Right renal pelvis (tissue), 4 donors: ENCODE measurements at regions not wholly inside any gene's neighbourhood (a gene's known extent, or its start where the extent isn't known, plus 50 kb on each side); places are given as distances from the start of the nearest gene placed in this dataset.

Source experiments
- DNase-seq, 4 donors: peaks; one replicate each; pipeline ENCODE4 v3.0.0-alpha.2; 2013; ENCODE audit warnings: low read depth in 4 of 4, low spot score in 3 of 4, missing footprints in 1 of 4

DNA sequence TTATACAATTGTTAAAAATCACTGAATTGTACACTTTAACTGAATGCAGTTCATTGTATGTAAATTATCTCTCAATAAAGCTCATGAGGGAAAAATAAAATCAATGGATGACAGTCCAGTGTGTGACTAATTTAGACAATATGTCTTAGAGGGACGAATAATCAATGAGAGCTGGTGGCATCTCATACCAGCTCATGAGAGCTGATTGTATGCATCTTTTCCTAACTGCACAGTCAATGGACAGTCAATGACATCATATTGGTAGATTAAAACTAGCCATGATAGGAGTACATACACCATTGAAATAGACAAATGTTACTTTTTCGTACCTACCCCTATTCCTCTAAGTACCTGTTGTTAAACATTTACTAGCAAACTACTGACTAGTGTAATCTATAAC is 946.1 kb downstream of the SQOR start:
- no peak for DNase-seq

DNA sequence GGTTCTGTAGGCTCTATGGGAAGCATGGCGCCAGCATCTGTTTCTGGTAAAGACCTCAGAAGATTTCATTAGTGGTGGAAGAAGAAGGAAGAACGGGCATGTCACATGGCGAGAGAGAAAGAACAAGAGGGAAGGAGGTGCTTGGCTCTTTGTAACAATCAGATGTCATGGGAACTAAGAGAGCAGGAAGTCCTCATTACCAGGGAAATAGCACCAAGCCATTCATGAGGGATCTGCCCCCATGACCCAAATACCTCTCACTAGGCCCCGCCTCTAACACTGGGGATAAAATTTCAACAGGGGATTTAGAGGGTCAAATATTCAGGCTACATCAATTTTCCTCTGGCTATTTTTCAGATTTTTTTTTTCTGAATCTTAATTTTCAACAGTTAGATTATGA is 954.3 kb downstream of the SQOR start:
- DNase-seq: no peak

DNA sequence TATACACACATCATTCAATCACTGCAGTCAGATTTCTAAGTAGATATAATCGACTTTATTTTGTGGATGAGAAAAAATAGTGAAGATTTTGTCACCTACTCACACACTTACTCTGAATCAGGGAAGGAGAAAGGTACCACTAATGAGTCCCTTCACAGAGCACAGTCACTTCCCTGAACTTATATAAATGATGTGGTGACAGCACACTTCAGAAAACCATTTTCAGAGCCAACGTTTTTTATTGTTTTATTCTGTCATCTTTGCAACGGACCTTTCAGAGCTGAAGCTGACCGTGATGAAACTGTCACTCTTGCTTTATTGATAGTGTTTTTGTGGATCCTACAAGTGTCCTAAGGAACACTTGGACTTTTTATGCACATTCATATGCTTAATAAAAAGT is 956.6 kb downstream of the SQOR start:
- no peak for DNase-seq

DNA sequence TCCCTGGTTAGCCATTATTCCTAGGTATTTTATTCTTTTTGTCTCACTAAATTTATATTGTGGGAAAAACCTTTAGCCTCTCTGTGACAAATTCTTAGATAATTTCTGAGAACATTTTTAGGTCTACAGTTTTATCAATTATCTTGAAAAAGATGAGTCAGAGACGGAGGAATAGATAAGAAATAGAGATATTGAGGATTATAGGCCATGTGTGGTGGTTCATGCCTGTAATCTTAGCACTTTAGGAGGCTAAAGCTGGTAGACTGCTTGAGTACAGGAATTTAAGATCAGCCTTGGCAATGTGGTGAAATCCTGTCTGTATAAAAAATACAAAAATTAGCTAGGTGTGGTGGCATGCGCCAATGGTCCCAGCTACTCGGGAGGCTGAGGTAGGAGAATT is 960.2 kb downstream of the SQOR start:
- no peak for DNase-seq

DNA sequence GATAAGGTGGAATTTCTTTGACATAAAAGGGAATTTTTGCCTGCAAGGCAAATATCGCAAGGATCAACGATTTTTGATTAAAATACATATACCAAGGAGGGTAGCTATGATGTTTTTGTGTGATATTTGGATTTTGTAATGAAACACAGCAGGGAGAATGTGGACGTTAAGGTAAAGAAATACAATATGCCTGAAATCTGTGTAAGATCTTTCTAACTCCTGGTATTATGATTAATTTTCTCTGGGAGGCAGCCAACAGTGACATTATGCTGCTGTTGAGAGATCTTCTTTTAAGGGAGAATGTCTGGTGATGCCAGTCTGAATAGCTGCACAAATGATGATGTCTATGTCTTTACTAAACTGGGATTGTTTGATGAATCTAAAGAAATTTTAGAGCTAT is 972.2 kb downstream of the SQOR start:
- DNase-seq: no peak

DNA sequence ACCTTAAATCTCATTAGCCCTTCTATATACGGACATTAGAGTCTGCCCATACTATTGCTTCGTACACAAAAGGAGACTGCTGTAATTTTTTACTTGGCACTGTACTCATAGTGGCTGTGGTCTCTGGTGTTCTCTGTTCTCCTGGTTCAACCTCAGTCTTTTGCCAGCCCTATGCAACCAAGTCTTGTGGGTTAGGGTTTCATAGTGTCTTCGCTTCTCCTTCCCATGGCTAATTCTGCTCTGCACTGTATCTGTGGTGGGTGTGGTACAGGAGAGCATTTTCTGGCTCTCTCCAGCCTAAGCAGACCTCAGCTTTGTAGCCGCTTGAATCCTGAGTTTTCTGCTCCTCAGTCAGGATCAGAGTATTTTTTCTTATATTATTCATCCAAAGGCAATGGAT is 981.2 kb downstream of the SQOR start:
- no peak for DNase-seq

DNA sequence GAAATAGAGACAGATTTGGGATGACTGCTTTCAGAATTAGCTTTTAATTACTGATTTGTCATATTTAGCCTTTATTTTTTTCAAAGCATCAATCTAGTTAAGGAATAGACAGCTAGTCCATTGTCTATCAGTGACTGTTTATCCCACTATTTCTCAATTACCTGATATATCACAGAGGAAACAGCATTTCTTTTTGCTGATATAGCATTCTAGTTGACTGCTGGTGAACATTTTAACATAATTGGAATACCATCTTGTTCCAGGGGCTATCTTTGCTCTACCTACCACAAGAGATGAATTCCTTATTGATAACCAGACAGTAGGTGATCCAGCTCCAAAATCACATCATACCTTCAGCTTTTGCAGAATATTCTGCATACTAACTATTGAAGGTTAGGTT is 982.7 kb downstream of the SQOR start:
- DNase-seq: no peak

DNA sequence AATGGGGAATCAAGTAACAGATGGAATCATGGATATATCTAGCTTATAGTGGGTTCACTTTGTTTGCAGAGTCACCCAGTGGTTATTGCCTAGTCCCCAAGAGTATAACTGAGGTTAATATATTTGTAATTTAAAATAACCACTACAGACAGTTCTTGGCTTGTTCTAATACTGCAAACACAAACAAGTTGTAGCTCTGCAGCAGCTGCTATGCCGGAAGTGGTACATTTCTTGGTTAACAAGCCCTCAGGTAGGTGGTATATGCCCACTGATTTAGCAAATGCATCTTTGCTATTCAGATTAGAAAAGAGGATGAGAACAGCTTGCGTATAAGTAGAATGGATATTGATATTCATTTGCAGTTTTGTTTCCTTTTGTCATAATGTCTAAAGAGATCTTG is 984.2 kb downstream of the SQOR start:
- no peak for DNase-seq

DNA sequence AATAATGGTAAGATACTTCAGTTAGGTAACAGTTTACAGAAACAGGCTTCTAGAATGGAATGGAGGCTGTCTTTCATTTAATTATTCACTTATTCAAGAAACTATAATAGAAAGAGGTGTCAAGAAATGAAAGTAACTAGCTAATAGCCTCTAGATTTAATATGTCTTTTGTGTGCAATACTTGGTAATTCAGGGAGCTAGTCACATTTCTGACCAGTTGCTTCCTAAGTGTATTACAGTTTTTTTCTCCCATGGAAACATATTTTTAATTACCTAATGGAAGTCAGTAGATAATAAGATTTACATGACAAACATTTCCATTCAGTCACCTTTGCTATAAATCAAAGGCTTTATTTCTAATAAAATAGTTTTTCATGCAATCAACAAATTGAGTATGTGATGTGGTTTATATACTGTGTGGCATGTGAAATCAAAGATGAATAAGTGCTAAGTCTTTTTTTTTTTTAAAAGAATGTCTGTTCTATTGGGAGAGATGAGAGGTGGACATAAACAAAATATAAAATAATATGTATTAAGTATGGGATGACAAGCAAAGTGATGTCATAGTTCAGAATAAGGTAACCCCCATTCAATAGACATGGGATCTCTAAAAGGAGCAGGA is 985.7 kb downstream of the SQOR start:
- no peak for DNase-seq

DNA sequence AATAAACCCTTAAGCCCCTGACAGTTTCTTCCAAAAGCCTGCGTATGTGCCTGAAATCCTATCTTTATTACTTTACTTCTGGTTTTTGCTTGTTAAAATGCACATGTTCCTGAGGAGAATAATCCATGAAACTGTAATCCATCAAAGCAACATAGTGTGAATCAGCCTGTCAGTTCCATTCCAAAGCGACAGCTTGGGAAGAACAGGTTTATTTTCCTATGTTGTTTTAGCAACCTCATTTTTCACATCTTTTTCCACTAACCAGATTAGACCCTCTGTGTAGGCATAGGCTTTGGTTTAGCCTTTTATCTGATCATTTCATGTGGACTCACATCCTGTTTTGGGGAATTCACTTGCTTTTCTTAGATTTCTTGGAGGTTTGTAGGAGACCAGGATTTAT is 988.0 kb downstream of the SQOR start:
- no peak for DNase-seq

DNA sequence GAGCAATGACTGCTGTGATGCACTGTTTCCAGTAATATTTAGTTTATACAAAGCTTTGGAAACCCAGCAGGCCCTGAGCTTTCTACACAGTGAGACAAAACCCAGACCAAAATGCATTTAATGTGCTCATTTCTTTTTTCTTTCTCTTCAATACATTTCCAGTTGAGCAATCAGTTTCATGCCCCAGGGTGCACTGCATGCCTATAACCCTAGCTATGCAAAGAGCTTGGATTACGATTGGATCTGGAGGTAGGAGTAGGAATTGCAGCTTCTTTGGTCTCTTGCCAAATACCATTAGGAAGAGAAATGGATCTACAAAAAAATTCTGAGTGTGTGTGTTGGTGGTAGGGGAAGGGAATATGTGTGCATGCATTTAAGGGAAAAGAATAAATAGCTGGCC is 1001.4 kb downstream of the SQOR start:
- DNase-seq: no peak

DNA sequence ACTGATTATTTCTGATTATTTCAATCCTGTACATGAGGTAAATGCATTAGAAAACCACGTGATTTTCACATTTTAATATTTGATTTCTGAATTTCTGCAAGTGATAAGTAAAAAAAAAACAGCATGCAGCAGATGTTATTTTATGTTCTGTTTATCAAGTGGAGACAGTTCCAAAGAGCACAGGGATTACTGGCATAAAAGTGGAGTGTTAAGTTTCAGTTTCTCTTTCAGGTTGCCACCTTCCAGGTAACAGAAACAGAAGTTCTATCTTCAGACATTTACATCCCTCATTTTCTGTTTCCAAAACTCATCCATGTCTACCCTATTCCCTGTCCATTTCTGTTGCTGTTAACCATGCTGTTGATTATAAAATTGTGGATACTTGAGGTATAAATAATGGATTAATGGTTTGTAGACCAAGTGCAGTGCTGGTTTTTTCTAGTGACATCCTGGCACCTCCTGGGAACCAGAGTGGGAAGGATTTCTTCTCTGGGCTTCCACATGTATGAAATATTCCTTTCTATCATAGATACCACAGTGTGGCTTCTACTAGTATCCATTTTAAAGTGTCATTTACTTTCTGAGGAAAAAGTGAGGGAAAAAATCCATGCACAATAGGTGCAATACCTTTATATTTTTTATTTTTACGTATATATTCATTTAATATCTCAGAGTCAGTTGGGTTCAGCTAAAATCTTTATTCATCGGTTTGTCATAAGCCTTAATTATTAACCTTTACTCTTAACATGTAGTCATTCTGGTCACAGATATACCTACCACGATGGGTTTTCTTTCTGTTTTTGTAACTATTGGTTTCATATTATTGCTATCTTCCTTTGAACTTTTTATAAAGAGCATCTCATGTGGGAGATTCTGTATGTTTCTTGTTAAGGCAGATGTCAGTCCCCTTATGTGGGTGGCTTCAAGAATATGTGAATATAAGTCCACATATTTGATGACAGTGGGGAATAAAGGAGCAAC is 1010.0 kb downstream of the SQOR start:
- no peak for DNase-seq

DNA sequence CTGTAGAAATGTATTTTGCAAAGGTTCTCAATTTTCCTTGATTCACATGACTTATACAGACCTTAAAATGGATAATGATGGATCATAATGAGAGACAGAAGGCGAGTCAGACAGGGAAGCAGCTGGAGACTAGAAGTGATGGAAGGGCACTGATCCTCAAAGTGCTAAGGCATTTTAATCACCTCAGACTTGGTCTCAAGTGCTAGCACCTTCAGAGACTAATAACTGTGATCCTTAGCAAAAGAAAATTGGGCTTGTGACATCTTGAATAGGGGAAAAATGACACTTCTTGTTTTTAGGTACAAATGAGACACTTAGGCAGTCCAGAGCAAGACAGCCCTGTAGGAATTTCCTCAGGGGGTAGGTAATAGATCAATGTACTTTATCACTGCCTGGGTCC is 1011.7 kb downstream of the SQOR start:
- DNase-seq: no peak

DNA sequence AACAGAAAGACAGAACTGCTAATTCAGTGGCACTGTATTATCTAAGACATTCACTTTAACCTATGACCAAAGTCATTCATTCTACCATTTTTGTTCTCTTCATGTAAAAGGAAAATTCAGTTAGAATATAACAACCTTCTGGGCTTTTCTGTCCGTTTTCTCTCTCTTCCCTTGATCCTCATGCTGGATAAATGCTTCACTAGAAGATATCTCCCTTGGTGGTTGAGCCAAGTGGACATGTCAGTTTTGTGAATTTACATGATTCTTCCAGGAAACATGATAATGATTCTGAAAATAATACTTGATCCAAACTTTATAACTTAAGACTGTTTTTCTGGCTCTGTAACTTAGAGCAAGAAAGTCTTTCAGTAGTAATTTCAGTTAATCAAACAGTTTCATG is 1012.2 kb downstream of the SQOR start:
- no peak for DNase-seq

DNA sequence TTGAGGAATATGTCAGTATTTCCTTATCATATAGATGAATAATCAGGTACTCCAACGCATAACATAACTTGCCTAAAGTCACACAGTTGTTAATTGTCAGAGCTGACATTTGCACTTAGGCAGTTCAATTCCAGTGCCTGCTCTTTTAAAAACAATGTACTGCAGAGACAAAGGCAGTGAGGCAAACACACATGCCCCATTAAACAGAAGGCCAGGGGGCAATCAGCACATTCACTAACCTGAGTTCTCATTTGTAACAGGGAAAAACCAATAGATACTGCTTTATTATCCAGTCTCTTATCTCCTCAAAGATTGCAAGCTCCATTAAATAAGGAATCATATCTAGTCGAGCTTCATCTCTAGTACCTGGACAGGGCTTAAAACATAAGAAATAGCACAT is 1017.4 kb downstream of the SQOR start:
- peak in 1 of 4 donors; percentile 16 for DNase-seq

DNA sequence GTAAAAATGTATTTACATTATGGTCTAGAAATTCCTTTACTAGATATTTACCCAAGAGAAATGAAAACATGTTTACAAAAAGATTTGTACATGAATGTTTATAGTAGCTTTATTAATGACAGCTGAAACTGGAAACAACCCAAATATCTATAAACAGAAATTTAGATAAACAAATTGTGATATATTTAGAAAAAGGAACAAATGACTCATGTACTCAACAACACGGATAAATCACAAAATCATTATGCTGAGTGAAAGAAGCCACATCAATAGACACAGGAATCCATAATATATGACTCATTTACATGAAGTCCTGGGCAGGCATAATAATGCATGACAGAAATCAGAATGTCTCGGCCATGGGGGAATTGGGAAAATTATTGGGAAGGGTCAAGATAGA is 1020.2 kb downstream of the SQOR start:
- no peak for DNase-seq

DNA sequence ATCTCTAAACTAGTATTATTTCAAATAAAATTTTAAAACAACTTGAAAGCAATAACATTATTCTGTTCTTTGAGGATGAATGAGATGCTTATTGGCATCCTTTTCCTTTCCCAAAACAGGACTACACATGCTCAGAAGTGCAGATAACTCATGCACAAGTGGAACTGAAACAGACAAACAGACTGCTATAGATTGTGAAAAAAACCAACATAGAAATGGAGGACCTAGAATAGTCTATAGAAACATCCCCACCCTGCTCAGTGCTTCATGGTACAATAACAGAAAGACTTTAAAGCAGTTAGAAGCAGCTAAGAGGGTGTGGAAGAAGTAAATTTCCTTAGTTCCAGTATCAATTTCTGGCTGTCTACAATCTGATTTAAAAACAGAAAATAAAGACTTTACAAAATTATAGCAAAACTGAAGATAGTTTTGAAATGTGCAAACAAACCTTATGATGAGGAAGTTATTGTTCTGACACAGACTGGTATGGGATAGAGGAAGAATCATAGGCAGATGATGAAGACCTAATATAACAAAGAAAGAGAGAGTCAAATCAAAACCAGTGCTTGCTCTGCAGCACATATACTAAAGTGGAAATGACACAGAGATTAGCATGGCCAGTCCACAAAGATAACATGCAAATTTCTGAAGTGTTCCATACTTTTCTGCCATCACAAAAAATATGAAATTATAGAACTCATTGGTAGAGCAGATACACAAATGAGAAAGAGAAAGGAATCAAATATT is 1025.4 kb downstream of the SQOR start:
- DNase-seq: no peak

DNA sequence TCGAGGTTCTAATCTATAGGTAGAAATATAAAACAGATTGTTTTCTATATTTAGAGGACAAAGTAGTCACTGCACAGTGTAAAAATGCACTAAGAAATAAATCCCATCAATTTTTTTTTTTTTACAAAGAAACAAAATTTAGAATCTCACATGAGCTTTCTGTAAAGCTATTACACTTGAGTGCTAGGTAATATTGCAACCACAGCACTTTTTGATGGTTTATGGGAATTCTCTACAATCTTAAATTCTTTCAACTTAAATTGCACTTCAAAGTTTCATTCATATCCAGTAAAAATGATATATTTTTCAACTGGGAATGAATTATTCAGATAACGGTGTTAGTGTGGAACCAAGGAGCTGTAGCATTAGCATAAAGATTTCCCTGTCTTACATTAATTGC is 1035.4 kb downstream of the SQOR start:
- DNase-seq: no peak

DNA sequence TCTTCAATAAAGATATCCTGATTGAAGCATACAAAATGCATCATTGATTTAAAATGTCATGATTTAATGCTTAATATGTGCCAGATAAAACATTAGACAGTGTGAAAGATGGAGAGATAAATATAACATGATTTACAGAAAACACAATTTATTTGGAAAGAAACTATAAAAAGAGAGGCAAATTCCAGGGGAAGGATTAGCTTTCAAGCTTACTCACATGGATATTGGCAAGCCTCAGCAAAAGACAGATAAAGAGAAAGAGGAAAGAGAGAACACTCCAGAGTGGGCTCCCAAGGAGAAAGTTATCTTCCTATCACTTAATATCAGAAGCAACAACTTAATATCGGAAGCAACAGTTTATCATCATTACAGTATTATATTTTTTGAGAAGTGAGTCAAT is 1036.5 kb downstream of the SQOR start:
- no peak for DNase-seq

DNA sequence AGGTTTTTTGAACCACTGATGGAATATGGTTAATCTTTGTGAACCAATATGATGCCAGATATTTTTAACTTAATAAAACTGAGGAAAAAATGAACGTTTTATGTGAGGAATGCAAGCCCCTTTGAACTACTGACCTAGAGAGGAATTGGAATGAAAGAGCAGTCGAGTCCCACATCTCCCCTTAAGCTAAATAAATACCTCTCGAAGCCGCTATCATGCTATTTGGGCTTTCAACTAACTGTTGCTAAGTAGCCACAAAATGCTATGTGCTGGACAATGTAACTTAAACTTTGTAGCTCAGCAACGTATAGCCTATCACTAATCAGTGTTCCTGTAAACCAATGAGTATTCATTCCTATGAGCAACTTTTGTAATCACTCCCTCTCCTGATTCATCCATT is 1037.2 kb downstream of the SQOR start:
- DNase-seq: no peak
